HL-60 (cell line): ENCODE measurements at regions not wholly inside any gene's neighbourhood (a gene's known extent, or its start where the extent isn't known, plus 50 kb on each side); places are given as distances from the start of the nearest gene placed in this dataset.

ENCODE experiments used
- DNase-seq, 2 experiments: peaks; one replicate each; pipeline ENCODE4 v3.0.0-alpha.2; 2010 to 2020; ENCODE audit warnings: low read depth in 1 of 2, low spot score in 1 of 2
- H3K27ac ChIP-seq: fragments of 250-450 bp; sonication (Bioruptor Pico); replicated peaks from 2 replicates; pipeline ENCODE4 v1.5.1; 2020; ENCODE audit warnings: mild to moderate bottlenecking, moderate library complexity
- H3K27me3 ChIP-seq: fragments of 250-450 bp; sonication (Bioruptor Pico); 2 replicates; pipeline ENCODE4 v1.5.1; 2021; ENCODE audit warnings: mild to moderate bottlenecking, moderate library complexity; ENCODE audit not compliant: insufficient read depth, poor library complexity, severe bottlenecking
- H3K4me3 ChIP-seq: replicated peaks from 2 replicates; pipeline ENCODE4 v1.5.1; 2011; ENCODE audit warnings: mild to moderate bottlenecking, control low read depth, low read length; ENCODE audit not compliant: insufficient read depth
- GABPA ChIP-seq: IDR thresholded peaks from 2 replicates; pipeline ENCODE4 v1.6.1; 2012; ENCODE audit warnings: low read depth
- POLR2AphosphoS5 ChIP-seq: IDR thresholded peaks from 2 replicates; pipeline ENCODE4 v1.6.1; 2012; ENCODE audit warnings: low read depth
- SPI1 ChIP-seq: IDR thresholded peaks from 2 replicates; pipeline ENCODE4 v1.6.1; 2012; ENCODE audit warnings: low read depth, mild to moderate bottlenecking, borderline replicate concordance
- TF ChIP-seq, protein P1 (sequence below): IDR thresholded peaks from one replicate; pipeline ENCODE4 v1.5.1; 2011; ENCODE audit warnings: low read length, control low read depth, inconsistent platforms; ENCODE audit not compliant: insufficient read depth
- TF ChIP-seq, protein P2 (sequence below): IDR thresholded peaks from 2 replicates; pipeline ENCODE4 v1.6.1; 2012; ENCODE audit warnings: low read depth; ENCODE audit not compliant: insufficient replicate concordance

DNA sequence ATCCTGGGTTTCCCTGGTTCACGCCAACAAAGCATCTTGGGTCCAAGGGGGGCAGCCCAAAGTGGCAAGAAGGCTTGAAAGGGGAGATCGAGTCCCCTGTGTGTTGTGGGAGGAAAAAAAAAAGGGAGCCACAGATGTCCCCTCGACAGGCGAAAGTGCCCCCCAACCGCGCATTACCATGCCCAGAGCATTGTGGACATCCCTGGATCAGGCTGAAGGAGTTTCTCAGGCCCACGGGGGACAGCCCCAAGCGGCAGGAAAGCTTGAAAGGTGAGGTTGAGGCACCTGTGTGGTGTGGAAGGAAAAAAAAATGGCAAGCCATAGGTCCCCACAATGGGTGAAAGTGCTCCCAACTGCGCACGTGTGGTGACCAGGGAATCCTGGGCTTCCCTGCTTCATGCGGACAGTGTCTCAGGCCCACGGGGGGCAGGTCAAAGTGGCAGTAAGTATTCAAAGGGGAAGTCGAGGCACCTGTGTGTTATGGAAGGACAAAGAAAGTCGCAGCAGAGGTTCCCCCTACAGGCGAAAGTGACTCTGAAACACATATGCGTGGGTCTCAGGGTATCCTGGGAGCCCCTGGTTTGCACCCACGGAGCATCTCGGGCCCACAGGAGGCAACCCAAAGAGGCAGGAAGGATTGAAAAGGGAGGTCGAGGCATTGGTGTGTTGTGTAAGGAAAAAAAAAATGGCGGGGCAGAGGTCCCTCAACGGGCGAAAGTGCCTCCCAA, 580.1 kb downstream of the ALG10 start:
- Histone ChIP-seq H3K4me3 (no peak overlapping the region), H3K27ac (no peak overlapping the region), H3K27me3 (no peaks in the 10 kb centered on the region)
- no peak for TF ChIP-seq GABPA
- no peak for TF ChIP-seq SPI1
- no peak for TF ChIP-seq POLR2AphosphoS5
- TF ChIP-seq, protein P1, sequence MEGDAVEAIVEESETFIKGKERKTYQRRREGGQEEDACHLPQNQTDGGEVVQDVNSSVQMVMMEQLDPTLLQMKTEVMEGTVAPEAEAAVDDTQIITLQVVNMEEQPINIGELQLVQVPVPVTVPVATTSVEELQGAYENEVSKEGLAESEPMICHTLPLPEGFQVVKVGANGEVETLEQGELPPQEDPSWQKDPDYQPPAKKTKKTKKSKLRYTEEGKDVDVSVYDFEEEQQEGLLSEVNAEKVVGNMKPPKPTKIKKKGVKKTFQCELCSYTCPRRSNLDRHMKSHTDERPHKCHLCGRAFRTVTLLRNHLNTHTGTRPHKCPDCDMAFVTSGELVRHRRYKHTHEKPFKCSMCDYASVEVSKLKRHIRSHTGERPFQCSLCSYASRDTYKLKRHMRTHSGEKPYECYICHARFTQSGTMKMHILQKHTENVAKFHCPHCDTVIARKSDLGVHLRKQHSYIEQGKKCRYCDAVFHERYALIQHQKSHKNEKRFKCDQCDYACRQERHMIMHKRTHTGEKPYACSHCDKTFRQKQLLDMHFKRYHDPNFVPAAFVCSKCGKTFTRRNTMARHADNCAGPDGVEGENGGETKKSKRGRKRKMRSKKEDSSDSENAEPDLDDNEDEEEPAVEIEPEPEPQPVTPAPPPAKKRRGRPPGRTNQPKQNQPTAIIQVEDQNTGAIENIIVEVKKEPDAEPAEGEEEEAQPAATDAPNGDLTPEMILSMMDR, result no peak
- TF ChIP-seq, protein P2, sequence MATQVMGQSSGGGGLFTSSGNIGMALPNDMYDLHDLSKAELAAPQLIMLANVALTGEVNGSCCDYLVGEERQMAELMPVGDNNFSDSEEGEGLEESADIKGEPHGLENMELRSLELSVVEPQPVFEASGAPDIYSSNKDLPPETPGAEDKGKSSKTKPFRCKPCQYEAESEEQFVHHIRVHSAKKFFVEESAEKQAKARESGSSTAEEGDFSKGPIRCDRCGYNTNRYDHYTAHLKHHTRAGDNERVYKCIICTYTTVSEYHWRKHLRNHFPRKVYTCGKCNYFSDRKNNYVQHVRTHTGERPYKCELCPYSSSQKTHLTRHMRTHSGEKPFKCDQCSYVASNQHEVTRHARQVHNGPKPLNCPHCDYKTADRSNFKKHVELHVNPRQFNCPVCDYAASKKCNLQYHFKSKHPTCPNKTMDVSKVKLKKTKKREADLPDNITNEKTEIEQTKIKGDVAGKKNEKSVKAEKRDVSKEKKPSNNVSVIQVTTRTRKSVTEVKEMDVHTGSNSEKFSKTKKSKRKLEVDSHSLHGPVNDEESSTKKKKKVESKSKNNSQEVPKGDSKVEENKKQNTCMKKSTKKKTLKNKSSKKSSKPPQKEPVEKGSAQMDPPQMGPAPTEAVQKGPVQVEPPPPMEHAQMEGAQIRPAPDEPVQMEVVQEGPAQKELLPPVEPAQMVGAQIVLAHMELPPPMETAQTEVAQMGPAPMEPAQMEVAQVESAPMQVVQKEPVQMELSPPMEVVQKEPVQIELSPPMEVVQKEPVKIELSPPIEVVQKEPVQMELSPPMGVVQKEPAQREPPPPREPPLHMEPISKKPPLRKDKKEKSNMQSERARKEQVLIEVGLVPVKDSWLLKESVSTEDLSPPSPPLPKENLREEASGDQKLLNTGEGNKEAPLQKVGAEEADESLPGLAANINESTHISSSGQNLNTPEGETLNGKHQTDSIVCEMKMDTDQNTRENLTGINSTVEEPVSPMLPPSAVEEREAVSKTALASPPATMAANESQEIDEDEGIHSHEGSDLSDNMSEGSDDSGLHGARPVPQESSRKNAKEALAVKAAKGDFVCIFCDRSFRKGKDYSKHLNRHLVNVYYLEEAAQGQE, result no peak
- no peak for DNase-seq

DNA sequence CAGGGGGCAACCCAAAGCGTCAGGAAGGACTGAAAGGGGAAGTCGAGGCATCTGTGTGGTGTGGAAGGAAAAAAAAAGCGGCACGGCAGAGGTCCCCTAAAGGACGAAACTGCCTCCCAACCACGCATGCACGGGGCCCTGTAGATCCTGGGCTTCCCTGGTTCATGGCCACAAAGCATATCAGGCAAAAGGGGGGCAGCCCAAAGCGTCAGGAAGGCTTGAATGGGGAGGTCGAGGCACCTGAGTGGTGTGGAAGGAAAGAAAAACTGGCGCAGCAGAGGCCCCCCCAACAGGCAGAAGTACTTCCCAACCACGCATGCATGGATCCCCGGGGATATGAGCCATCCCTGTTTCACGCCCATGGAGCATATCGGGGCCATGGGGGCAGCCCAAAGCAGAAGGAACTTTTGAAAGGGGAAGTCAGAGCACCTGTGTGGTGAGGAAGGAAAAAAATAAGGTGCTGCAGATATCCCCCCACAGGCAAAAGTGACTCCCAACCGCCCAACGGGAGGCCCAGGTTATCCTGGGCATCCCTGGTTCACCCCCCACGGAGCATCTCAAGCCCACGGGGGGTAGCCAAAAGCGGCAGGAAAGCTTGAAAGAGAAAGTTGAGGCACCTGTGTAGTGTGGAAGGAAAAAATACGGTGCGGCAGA, 581.2 kb downstream of the ALG10 start:
- Histone ChIP-seq H3K4me3 (no peak overlapping the region), H3K27ac (no peak overlapping the region), H3K27me3 (no peaks in the 10 kb centered on the region)
- DNase-seq, result no peak
- TF ChIP-seq SPI1, result no peak
- TF ChIP-seq POLR2AphosphoS5, result no peak
- TF ChIP-seq, protein P2, result no peak
- TF ChIP-seq GABPA, result no peak
- TF ChIP-seq, protein P1, result no peak

DNA sequence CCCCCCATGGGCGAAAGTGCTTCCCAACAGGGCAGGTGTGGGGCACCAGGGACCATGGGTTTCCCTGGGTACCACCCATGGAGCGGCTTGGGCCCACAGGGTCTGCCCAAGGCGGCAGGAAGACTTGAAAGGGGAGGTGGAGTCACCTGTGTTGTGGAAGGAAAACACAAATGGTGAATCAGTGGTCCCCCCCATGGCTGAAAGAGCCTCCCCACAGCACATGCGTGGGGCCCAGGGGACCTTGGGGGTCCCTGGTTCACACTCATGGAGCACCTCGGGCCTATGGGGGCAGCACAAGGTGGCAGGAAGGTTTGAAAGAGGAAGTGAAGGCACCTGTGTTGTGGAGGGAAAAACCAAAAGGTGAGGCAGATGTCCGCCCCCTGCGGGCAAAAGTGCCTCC, 581.9 kb downstream of the ALG10 start:
- TF ChIP-seq, protein P1, result no peak
- TF ChIP-seq GABPA, result no peak
- no peak for TF ChIP-seq POLR2AphosphoS5
- TF ChIP-seq, protein P2, result no peak
- no peak for TF ChIP-seq SPI1
- H3K27me3 ChIP-seq, result no peaks in the 10 kb centered on the region
- no peak for DNase-seq
- no peak overlapping the region for H3K4me3 ChIP-seq
- no peak overlapping the region for H3K27ac ChIP-seq
